ENCODE measurements at regions not wholly inside any gene's neighbourhood (a gene's known extent, or its start where the extent isn't known, plus 50 kb on each side); places are given as distances from the start of the nearest gene placed in this dataset.

GRCh38 chr3:82128271-82128670 lies 366.8 kb upstream of the GBE1 start:
- no peak for TF ChIP-seq CTCF (conservative IDR thresholded peaks at IDR 0.05; ENCODE audit: low read depth, low read length)
- TF ChIP-seq EZH2 (IDR thresholded peaks at IDR 0.05; ENCODE audit: low read length, unreplicated experiment) = no peak
- no peak for TF ChIP-seq EZH2phosphoT487 (IDR thresholded peaks at IDR 0.05; ENCODE audit: borderline replicate concordance, low read length)

Measured in PC-3 (cell line).